GM18498 (cell line): ENCODE measurements at regions not wholly inside any gene's neighbourhood (a gene's known extent, or its start where the extent isn't known, plus 50 kb on each side); places are given as distances from the start of the nearest gene placed in this dataset.

ENCODE experiments used
- ATAC-seq: cut with Tn5 transposase; IDR thresholded peaks from one replicate; pipeline ENCODE4 v1.9.1; 2021; ENCODE audit warnings: mild to moderate bottlenecking, moderate library complexity; ENCODE audit not compliant: unreplicated experiment

- peak; percentile 79 for ATAC-seq
These were observed 569.8 kb downstream of the QKI start for GRCh38 chr6:163984124-163984936.

- ATAC-seq = no peak
These were observed 569.2 kb downstream of the QKI start for GRCh38 chr6:163983679-163984078.

- ATAC-seq = no peak
These were observed 559.8 kb downstream of the QKI start for GRCh38 chr6:163974322-163974721.

GRCh38 chr6:163971841-163972838 lies 557.6 kb downstream of the QKI start:
- ATAC-seq = no peak

- no peak for ATAC-seq
These were observed 556.5 kb downstream of the QKI start for GRCh38 chr6:163970846-163971564.

- ATAC-seq = no peak
These were observed 551.2 kb downstream of the QKI start for GRCh38 chr6:163965426-163966348.

GRCh38 chr6:163964789-163965188 lies 550.3 kb downstream of the QKI start:
- ATAC-seq = no peak

- ATAC-seq = no peak
These were observed 548.9 kb downstream of the QKI start for GRCh38 chr6:163963205-163964120.

GRCh38 chr6:163962627-163963117 lies 548.2 kb downstream of the QKI start:
- no peak for ATAC-seq

- ATAC-seq = no peak
These were observed 545.6 kb downstream of the QKI start for GRCh38 chr6:163960128-163960527.

- no peak for ATAC-seq
These were observed 544.1 kb downstream of the QKI start for GRCh38 chr6:163958646-163959045.

- peak; percentile 96 for ATAC-seq
These were observed 542.3 kb downstream of the QKI start for GRCh38 chr6:163956571-163957407.

GRCh38 chr6:163955756-163956155 lies 541.2 kb downstream of the QKI start:
- no peak for ATAC-seq

GRCh38 chr6:163955096-163955495 lies 540.6 kb downstream of the QKI start:
- no peak for ATAC-seq

GRCh38 chr6:163954088-163954775 lies 539.7 kb downstream of the QKI start:
- no peak for ATAC-seq

- no peak for ATAC-seq
These were observed 537.5 kb downstream of the QKI start for GRCh38 chr6:163952005-163952404.

- ATAC-seq = no peak
These were observed 536.8 kb downstream of the QKI start for GRCh38 chr6:163951326-163951725.
